Peyer's patch (tissue), 4 donors: ENCODE measurements at regions not wholly inside any gene's neighbourhood (a gene's known extent, or its start where the extent isn't known, plus 50 kb on each side); places are given as distances from the start of the nearest gene placed in this dataset.

Experiments used
- CTCF ChIP-seq, 6 experiments: fragments of 450-650 bp in 4 of 6; fragments of 200-600 bp in 2 of 6; sonication (generic) in 1 of 6; IDR thresholded peaks; one replicate each; pipeline ENCODE4 v1.5.1; 2017 to 2019; ENCODE audit warnings: antibody characterized with exemption in 6 of 6, mild to moderate bottlenecking in 3 of 6, moderate library complexity in 1 of 6
- POLR2A ChIP-seq, 2 donors: fragments of 450-650 bp; IDR thresholded peaks; one replicate each; pipeline ENCODE4 v1.5.1; 2017; ENCODE audit warnings: antibody characterized with exemption in 2 of 2, mild to moderate bottlenecking in 2 of 2, moderate library complexity in 2 of 2

- TF ChIP-seq CTCF (IDR thresholded peaks at IDR 0.05) (no peak), POLR2A (IDR thresholded peaks at IDR 0.05) (no peak)
These were observed 132.8 kb upstream of the DOK6 start for GRCh38 chr18:69267895-69268294.
